ENCODE measurements at regions not wholly inside any gene's neighbourhood (a gene's known extent, or its start where the extent isn't known, plus 50 kb on each side); places are given as distances from the start of the nearest gene placed in this dataset.

GRCh38 chr9:99282406-99282805 lies 60.3 kb downstream of the SEC61B start:
- Histone ChIP-seq H3K36me3 (ENCODE audit: insufficient read depth, low read length) (no peaks in the 10 kb centered on the region), H3K27me3 (ENCODE audit: insufficient read depth, low read length) (no peaks in the 10 kb centered on the region), H3K4me1 (ENCODE audit: insufficient read depth, low read length) (no peaks in the 10 kb centered on the region), H2AFZ (ENCODE audit: low read depth, low read length) (no peak overlapping the region), H3K4me3 (ENCODE audit: low read length) (no peak overlapping the region), H3K9me3 (ENCODE audit: low read length) (no peaks in the 10 kb centered on the region)

- no peaks in the 10 kb centered on the region for H3K27me3 ChIP-seq (ENCODE audit: insufficient read depth, low read length)
- no peak overlapping the region for H3K4me3 ChIP-seq (ENCODE audit: low read length)
- no peaks in the 10 kb centered on the region for H3K4me1 ChIP-seq (ENCODE audit: insufficient read depth, low read length)
- no peaks in the 10 kb centered on the region for H3K9me3 ChIP-seq (ENCODE audit: low read length)
- no peaks in the 10 kb centered on the region for H3K36me3 ChIP-seq (ENCODE audit: insufficient read depth, low read length)
- H2AFZ ChIP-seq (ENCODE audit: low read depth, low read length), result no peak overlapping the region
These were observed 63.9 kb downstream of the SEC61B start for GRCh38 chr9:99285965-99286364.

- Histone ChIP-seq H3K27me3 (ENCODE audit: insufficient read depth, low read length) (no peaks in the 10 kb centered on the region), H3K4me1 (ENCODE audit: insufficient read depth, low read length) (no peaks in the 10 kb centered on the region), H3K9me3 (ENCODE audit: low read length) (no peaks in the 10 kb centered on the region), H3K4me3 (ENCODE audit: low read length) (no peak overlapping the region), H3K36me3 (ENCODE audit: insufficient read depth, low read length) (no peaks in the 10 kb centered on the region), H2AFZ (ENCODE audit: low read depth, low read length) (no peak overlapping the region)
These were observed 64.5 kb downstream of the SEC61B start for GRCh38 chr9:99286536-99286935.

GRCh38 chr9:99287641-99288040 lies 65.6 kb downstream of the SEC61B start:
- Histone ChIP-seq H3K4me3 (ENCODE audit: low read length) (no peak overlapping the region), H2AFZ (ENCODE audit: low read depth, low read length) (no peak overlapping the region), H3K9me3 (ENCODE audit: low read length) (no peaks in the 10 kb centered on the region), H3K36me3 (ENCODE audit: insufficient read depth, low read length) (no peaks in the 10 kb centered on the region), H3K4me1 (ENCODE audit: insufficient read depth, low read length) (no peaks in the 10 kb centered on the region), H3K27me3 (ENCODE audit: insufficient read depth, low read length) (no peaks in the 10 kb centered on the region)

- H3K27me3 ChIP-seq (ENCODE audit: insufficient read depth, low read length), result no peaks in the 10 kb centered on the region
- no peak overlapping the region for H3K4me3 ChIP-seq (ENCODE audit: low read length)
- H3K4me1 ChIP-seq (ENCODE audit: insufficient read depth, low read length), result no peaks in the 10 kb centered on the region
- no peaks in the 10 kb centered on the region for H3K9me3 ChIP-seq (ENCODE audit: low read length)
- H3K36me3 ChIP-seq (ENCODE audit: insufficient read depth, low read length), result no peaks in the 10 kb centered on the region
- no peak overlapping the region for H2AFZ ChIP-seq (ENCODE audit: low read depth, low read length)
These were observed 66.7 kb downstream of the SEC61B start for GRCh38 chr9:99288830-99289229.

- no peak overlapping the region for H2AFZ ChIP-seq (ENCODE audit: low read depth, low read length)
- no peaks in the 10 kb centered on the region for H3K9me3 ChIP-seq (ENCODE audit: low read length)
- H3K4me1 ChIP-seq (ENCODE audit: insufficient read depth, low read length), result no peaks in the 10 kb centered on the region
- no peaks in the 10 kb centered on the region for H3K36me3 ChIP-seq (ENCODE audit: insufficient read depth, low read length)
- no peaks in the 10 kb centered on the region for H3K27me3 ChIP-seq (ENCODE audit: insufficient read depth, low read length)
- no peak overlapping the region for H3K4me3 ChIP-seq (ENCODE audit: low read length)
These were observed 72.9 kb downstream of the SEC61B start for GRCh38 chr9:99294850-99295461.

- Histone ChIP-seq H3K36me3 (ENCODE audit: insufficient read depth, low read length) (no peaks in the 10 kb centered on the region), H3K27me3 (ENCODE audit: insufficient read depth, low read length) (no peaks in the 10 kb centered on the region), H3K4me1 (ENCODE audit: insufficient read depth, low read length) (no peaks in the 10 kb centered on the region), H3K4me3 (ENCODE audit: low read length) (no peak overlapping the region), H3K9me3 (ENCODE audit: low read length) (no peaks in the 10 kb centered on the region), H2AFZ (ENCODE audit: low read depth, low read length) (no peak overlapping the region)
These were observed 74.3 kb downstream of the SEC61B start for GRCh38 chr9:99296291-99296951.

GRCh38 chr9:99298614-99299013 lies 76.5 kb downstream of the SEC61B start:
- H3K4me3 ChIP-seq (ENCODE audit: low read length), result no peak overlapping the region

GRCh38 chr9:99299211-99300102 lies 77.4 kb downstream of the SEC61B start:
- no peaks in the 10 kb centered on the region for H3K36me3 ChIP-seq (ENCODE audit: insufficient read depth, low read length)

More at GRCh38 chr9:99298614-99299013, 76.5 kb downstream of the SEC61B start:
- Histone ChIP-seq H3K27me3 (ENCODE audit: insufficient read depth, low read length) (no peaks in the 10 kb centered on the region), H2AFZ (ENCODE audit: low read depth, low read length) (no peak overlapping the region), H3K36me3 (ENCODE audit: insufficient read depth, low read length) (no peaks in the 10 kb centered on the region), H3K9me3 (ENCODE audit: low read length) (no peaks in the 10 kb centered on the region), H3K4me1 (ENCODE audit: insufficient read depth, low read length) (peaks cover 12% of the 10 kb centered on the region)

GRCh38 chr9:99300103-99300439 lies 78.0 kb downstream of the SEC61B start:
- Histone ChIP-seq H3K27me3 (ENCODE audit: insufficient read depth, low read length) (no peaks in the 10 kb centered on the region), H3K9me3 (ENCODE audit: low read length) (no peaks in the 10 kb centered on the region), H3K36me3 (ENCODE audit: insufficient read depth, low read length) (no peaks in the 10 kb centered on the region), H3K4me1 (ENCODE audit: insufficient read depth, low read length) (peaks cover 12% of the 10 kb centered on the region), H3K4me3 (ENCODE audit: low read length) (no peak overlapping the region), H2AFZ (ENCODE audit: low read depth, low read length) (no peak overlapping the region)

More at GRCh38 chr9:99299211-99300102, 77.4 kb downstream of the SEC61B start:
- Histone ChIP-seq H3K9me3 (ENCODE audit: low read length) (no peaks in the 10 kb centered on the region), H3K4me1 (ENCODE audit: insufficient read depth, low read length) (peaks cover 12% of the 10 kb centered on the region), H3K4me3 (ENCODE audit: low read length) (no peak overlapping the region), H3K27me3 (ENCODE audit: insufficient read depth, low read length) (no peaks in the 10 kb centered on the region), H2AFZ (ENCODE audit: low read depth, low read length) (no peak overlapping the region)

- H3K9me3 ChIP-seq (ENCODE audit: low read length), result no peaks in the 10 kb centered on the region
- no peak overlapping the region for H2AFZ ChIP-seq (ENCODE audit: low read depth, low read length)
- no peaks in the 10 kb centered on the region for H3K27me3 ChIP-seq (ENCODE audit: insufficient read depth, low read length)
- no peak overlapping the region for H3K4me3 ChIP-seq (ENCODE audit: low read length)
- H3K4me1 ChIP-seq (ENCODE audit: insufficient read depth, low read length), result peaks cover 12% of the 10 kb centered on the region
- no peaks in the 10 kb centered on the region for H3K36me3 ChIP-seq (ENCODE audit: insufficient read depth, low read length)
These were observed 78.5 kb downstream of the SEC61B start for GRCh38 chr9:99300603-99301002.

- Histone ChIP-seq H3K36me3 (ENCODE audit: insufficient read depth, low read length) (no peaks in the 10 kb centered on the region), H3K4me1 (ENCODE audit: insufficient read depth, low read length) (peaks cover 12% of the 10 kb centered on the region), H2AFZ (ENCODE audit: low read depth, low read length) (no peak overlapping the region), H3K27me3 (ENCODE audit: insufficient read depth, low read length) (no peaks in the 10 kb centered on the region), H3K9me3 (ENCODE audit: low read length) (no peaks in the 10 kb centered on the region), H3K4me3 (ENCODE audit: low read length) (no peak overlapping the region)
These were observed 81.1 kb downstream of the SEC61B start for GRCh38 chr9:99303177-99303576.

GRCh38 chr9:99305124-99305523 lies 83.0 kb downstream of the SEC61B start:
- no peaks in the 10 kb centered on the region for H3K9me3 ChIP-seq (ENCODE audit: low read length)
- no peaks in the 10 kb centered on the region for H3K36me3 ChIP-seq (ENCODE audit: insufficient read depth, low read length)
- H2AFZ ChIP-seq (ENCODE audit: low read depth, low read length), result no peak overlapping the region
- no peak overlapping the region for H3K4me3 ChIP-seq (ENCODE audit: low read length)
- H3K27me3 ChIP-seq (ENCODE audit: insufficient read depth, low read length), result no peaks in the 10 kb centered on the region
- peaks cover 12% of the 10 kb centered on the region for H3K4me1 ChIP-seq (ENCODE audit: insufficient read depth, low read length)

Data from neuron (in vitro differentiated cells).